ENCODE measurements at regions not wholly inside any gene's neighbourhood (a gene's known extent, or its start where the extent isn't known, plus 50 kb on each side); places are given as distances from the start of the nearest gene placed in this dataset.

GRCh38 chr12:84964048-84964447, 51.4 kb upstream of the SLC6A15 start:
- H3K36me3 ChIP-seq (ENCODE audit: control insufficient read depth, insufficient read depth, low read length), result no peaks in the 10 kb centered on the region
- H2AK5ac ChIP-seq (ENCODE audit: low read length), result no peak overlapping the region
- no peaks in the 10 kb centered on the region for H3K79me1 ChIP-seq (ENCODE audit: low read length)
- no peak overlapping the region for H4K8ac ChIP-seq (ENCODE audit: low read depth, low read length)
- H4K5ac ChIP-seq (ENCODE audit: low read length), result no peak overlapping the region
- H3K23ac ChIP-seq (ENCODE audit: low read length), result no peak overlapping the region
- WGBS (ENCODE audit: extremely low coverage, insufficient coverage, low lambda C conversion rate), result no CpG with 5 or more reads among the region's 2 CpGs
- no peak overlapping the region for H2BK120ac ChIP-seq (ENCODE audit: low read depth, low read length)
- no peak overlapping the region for H3K4me3 ChIP-seq (ENCODE audit: low read length)
- no peaks in the 10 kb centered on the region for H3K27me3 ChIP-seq (ENCODE audit: insufficient read depth, low read length, poor library complexity)
- H2BK5ac ChIP-seq (ENCODE audit: low read length), result no peak overlapping the region
- DNase-seq, result peak; percentile 42
- no peak overlapping the region for H3K4me2 ChIP-seq (ENCODE audit: low read length)
- no peak overlapping the region for H3K27ac ChIP-seq (ENCODE audit: low read depth, low read length)
- no peak overlapping the region for H2BK15ac ChIP-seq (replicated peaks; ENCODE audit: low read depth)
- no peak overlapping the region for H3K18ac ChIP-seq (ENCODE audit: low read length)
- H3K4ac ChIP-seq (ENCODE audit: low read depth, low read length), result no peak overlapping the region
- H3K9ac ChIP-seq (ENCODE audit: low read length), result no peak overlapping the region
- H3K56ac ChIP-seq (ENCODE audit: low read length), result no peak overlapping the region
- no peaks in the 10 kb centered on the region for H3K4me1 ChIP-seq (ENCODE audit: control insufficient read depth, low read depth, low read length)
- H3K79me2 ChIP-seq (ENCODE audit: control insufficient read depth, insufficient read depth, low read length), result no peaks in the 10 kb centered on the region

All from mesendoderm (in vitro differentiated cells).